GM19025 (cell line): ENCODE measurements at regions not wholly inside any gene's neighbourhood (a gene's known extent, or its start where the extent isn't known, plus 50 kb on each side); places are given as distances from the start of the nearest gene placed in this dataset.
"Not testable (repeated sequence)": the region's sequence is repeated elsewhere in the genome, so short reads cannot be mapped to it uniquely, and the experiment has no call there.

Experiments used
- ATAC-seq: cut with Tn5 transposase; IDR thresholded peaks from one replicate; pipeline ENCODE4 v1.9.1; 2021; ENCODE audit warnings: mild to moderate bottlenecking, low read depth, moderate library complexity; ENCODE audit not compliant: unreplicated experiment

DNA sequence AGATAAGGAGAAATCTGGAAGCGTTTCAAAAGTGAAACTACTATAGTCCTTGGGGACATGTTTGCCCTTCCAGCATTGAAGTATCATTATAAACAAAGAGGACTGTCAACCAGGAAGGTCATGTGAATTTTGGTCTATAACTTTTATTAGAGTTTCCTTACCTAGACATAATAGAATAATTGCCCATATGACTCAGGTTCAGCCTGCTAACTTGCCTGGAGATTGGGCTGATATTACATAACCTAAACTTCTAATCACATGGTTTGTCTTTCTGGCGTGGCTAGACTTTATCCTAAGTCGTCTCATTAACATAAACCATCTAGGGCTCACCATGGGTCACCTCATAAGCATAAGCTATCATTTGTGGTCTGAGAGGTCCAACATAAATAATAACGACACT lies 775.9 kb downstream of the CENPC start:
- no peak for ATAC-seq

GRCh38 chr4:66767442-66767841 lies 777.9 kb downstream of the CENPC start:
- no peak for ATAC-seq

DNA sequence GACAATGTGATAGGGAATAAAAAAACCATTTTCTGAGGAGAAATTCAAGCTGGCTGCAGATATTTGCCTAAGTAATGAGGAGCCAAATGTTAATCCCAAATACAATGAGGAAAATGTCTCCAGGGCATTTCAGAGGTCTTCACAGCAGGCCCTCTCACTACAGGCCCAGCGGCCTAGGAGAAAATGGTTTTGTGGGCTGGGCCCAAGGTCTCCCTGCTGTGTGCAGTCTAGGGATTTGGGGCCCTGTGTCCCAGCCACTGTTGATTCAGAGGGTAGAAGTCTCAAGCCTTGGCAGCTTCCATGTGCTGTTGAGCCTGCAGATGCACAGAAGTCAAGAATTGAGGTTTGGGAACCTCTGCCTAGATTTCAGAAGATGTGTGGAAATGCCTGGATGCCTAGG lies 778.7 kb downstream of the CENPC start:
- no peak for ATAC-seq

DNA sequence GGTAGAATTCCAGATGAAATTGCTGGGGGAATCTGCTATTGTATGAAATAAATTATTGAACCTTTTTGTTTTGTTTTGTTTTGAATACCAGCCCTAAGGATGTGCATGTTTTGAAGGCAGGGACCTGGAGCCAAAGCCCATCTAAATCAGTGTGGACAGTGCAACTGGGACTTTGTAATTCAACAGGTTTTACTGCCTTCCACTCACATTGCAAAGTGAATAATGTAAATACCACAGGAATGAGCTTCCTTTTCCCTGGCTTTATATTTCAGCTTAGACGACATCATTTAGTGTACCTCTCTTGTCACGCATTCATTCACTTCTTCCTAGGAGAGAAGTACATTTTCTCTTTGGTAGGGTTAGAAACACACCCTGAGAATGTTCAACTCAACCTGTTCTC lies 795.0 kb downstream of the CENPC start:
- ATAC-seq: no peak

DNA sequence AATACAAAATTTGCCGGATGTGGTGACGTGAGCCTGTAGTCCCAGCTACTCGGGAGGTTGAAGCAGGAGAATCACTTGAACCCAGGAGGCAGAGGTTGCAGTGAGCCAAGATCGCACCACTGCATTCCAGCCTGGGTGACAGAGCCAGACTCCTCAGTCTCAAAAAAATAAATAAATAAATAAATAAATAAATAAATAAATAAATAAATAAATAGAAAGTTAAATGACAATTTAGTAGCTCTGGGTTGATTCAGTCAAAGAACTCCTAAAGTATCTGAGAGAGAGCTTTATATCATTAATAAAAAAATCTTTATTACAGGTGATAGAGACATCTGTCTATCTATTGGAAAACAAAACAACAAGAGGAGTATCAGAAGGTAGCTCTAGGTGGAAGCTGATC lies 798.4 kb downstream of the CENPC start:
- not testable (repeated sequence) for ATAC-seq

DNA sequence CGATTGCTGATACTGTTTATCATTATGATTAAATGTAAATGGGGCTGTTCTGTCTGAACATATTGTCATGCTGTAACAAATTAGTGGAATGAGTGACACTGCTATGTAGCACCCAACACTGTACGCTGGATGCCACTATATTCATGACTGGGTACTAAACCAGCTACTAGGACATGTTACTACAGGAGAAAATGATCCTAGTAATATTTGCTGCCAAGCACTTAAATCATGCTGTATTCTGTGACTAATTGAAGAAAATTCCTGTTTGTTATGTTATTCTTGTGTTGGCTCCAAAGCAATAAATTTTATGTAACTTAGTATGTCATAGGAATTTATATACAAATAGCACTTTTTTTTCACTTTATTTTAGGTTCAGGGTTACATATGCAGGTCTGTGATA lies 804.2 kb downstream of the CENPC start:
- ATAC-seq: no peak

GRCh38 chr4:66736606-66737005 lies 808.7 kb downstream of the CENPC start:
- ATAC-seq: no peak

DNA sequence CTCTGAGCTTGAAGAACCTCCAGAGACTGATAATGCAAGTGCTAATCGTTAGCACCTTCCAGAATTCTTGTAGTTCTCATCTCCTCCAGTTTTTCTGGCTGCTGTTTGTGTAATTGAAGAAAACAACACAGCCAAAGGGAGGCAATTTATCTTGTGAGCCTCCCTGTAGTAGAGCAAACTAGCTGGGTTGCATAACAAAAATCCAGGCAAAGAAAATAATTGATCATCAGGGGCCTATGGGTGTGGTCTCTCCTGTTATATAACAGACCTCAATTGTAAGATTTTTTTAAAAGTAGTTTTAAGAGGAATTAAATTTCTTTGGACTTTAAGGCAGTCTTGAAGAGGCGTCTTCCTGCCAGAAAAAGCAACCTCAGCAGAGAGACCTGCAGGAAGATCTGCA lies 817.0 kb downstream of the CENPC start:
- ATAC-seq: no peak

DNA sequence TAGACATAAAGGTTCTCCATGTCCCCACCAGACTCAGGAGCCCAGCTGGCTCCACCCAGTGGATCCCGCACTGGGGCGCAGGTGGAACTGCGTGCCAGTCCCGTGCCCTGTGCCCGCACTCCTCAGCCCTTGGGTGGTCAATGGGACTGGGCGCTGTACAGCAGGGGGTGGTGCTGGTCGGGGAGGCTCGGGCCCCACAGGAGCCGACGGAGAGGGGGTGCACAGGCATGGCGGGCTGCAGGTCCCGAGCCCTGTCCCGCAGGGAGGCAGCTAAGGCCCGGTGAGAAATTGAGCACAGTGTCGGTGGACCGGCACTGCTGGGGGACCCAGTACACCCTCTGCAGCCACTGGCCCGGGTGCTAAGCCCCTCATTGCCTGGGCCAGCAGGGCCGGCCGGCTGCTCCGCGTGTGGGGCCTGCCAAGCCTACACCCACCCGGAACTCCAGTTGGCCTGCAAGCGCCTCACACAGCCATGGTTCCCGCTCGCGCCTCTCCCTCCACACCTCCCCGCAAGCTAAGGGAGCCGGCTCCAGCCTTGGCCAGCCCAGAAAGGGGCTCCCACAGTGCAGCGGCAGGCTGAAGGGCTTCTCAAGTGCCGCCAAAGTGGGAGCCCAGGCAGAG lies 832.9 kb downstream of the CENPC start:
- not testable (repeated sequence) for ATAC-seq

- no peak for ATAC-seq
Observed at GRCh38 chr4:66704243-66704642, 841.1 kb downstream of the CENPC start.

DNA sequence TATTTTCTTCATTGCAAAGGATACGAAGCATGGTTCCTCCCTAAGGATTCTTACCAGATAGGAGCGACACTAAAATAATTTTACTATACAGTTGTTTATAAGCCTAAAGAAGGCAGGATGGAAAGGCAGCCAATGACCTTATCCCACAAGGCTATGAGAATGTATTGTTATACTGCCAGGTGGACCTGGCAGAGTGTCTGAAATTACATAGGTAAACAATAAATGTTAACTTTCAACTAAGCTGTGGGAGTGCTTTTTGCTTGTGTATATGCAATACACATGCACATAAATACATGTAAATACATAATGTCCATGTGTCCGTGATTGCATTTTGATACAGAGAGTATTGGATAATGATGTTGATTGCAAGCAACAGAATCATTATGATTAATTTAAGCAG lies 850.6 kb downstream of the CENPC start:
- no peak for ATAC-seq

DNA sequence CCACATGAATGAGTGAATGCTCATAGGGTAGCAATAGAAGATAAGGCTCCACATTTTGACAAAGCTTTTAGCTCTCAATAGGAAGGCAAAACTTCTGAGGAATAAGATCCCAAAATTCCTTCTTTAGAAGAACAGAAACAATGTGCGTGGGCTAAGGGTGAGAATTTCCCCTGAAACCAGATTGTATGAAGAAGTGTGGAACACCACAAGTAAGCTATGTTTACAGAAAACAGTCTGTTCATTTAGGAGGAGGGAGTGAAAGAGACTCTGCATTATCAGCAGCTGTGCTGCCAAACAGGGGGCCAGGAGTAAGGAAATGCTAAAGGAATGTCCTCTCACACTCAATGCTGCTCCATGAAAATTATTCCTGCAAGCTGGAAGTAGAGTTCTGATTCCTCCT lies 851.6 kb downstream of the CENPC start:
- no peak for ATAC-seq

DNA sequence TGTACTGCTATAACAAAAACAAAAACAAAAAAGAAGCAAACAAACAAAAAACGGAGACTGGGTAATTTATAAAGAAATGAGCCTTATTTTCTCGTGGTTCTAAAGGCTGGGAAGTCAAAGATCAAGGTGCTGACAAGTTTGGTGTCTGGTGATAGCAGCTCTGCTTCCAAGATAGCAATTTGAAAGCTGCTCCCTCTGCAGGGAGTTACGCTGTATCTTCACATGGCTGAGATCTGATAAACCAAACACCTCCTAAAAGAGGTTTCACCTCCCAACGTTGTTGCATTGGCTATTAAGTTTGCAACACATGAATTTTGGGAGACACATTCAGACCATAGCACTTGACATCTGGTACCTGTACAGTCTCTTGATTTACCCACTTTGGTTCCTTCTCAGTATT lies 854.2 kb downstream of the CENPC start:
- ATAC-seq: no peak

- no peak for ATAC-seq
Observed at GRCh38 chr4:66688674-66689073, 856.6 kb downstream of the CENPC start.

- no peak for ATAC-seq
Observed at GRCh38 chr4:66687459-66687858, 857.8 kb downstream of the CENPC start.

DNA sequence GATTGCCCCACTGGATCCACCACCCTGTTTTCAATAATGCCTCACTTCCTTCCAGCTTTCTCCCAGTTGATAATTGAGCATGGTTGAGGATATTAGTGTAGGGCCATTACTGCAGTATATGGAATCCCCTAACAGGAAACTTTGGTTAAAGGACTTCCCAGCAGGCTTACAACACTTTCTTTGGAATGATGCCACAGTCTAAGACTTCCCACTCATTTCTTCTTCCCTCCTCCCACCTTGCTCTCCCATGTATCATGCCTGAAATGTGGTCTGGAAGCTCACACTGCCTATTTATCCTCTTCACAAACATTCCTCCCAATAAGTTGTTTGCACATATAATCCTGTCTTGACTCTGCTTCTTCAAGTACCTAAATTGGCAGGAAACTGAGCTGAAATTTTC lies 863.3 kb downstream of the CENPC start:
- no peak for ATAC-seq

DNA sequence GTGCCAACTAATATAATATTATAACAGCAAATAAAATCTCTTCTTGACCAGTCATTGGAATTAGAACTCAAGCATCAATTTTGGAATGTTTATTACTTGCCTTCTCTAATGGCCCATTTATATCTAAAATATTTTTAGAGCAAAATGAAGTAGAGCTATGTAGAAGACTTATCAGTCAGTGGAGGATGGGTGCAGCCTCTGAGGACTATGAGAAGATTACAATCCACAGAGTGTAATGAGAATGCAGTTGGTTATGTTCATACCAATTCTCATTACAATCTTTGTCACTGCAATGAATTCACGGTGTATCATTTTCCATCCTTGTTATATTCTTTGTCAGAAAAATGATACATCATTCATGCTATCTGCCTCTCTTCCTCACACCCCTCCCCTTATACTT lies 878.1 kb downstream of the CENPC start:
- ATAC-seq: no peak

DNA sequence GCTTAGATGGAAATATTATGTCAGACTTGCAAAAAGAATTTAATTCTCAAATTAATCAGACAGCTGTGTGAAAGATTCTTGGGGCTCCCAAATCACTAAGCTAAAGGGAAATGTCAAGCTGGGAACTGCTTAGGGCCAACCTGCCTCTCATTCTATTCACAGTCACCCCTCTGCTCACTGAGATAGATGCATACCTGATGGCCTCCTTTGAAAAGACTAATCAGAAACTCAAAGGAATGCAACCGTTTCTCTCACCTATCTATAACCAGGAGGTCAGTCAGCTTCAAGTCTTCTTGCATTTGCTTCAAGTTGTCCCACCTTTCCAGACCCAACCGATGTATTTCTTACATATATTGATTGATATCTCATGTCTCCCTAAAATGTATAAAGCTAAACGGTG lies 882.7 kb downstream of the CENPC start:
- no peak for ATAC-seq

DNA sequence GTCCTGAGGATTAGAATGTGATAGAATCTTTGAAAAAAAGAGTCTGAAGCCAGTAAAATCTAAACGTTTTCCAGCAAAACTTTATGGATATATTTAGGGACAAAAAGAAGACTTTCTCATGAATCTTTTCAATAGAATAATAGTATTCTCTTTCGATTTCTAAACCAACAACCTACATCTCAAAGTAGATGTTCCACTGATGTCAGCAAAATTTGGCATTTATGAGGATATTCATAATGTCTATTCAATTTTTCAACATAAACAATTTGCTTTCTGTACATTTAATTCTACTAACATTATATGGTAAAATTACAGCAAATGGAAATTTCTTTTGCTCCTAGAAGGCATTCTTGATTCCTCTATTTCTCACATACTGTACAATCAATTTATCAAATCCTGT lies 886.5 kb downstream of the CENPC start:
- no peak for ATAC-seq

DNA sequence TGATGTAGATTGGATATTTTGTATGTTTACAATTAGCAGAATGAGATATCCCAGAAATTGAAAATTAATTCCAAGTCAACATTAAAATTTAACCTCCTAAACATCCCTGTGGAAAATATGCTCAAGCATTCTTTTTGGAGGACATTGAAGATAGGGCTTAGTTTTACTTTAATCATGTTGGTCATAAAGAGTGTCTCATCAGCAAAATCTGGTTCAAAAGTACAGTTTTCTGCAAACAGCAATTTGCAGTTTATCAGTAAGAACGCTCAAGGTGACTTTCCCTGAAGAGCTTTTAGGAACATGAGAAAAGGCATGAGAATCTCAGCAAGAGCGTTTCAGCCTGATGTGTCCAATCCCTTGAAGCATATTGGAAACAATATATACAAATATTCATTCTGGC lies 889.8 kb downstream of the CENPC start:
- ATAC-seq: no peak

DNA sequence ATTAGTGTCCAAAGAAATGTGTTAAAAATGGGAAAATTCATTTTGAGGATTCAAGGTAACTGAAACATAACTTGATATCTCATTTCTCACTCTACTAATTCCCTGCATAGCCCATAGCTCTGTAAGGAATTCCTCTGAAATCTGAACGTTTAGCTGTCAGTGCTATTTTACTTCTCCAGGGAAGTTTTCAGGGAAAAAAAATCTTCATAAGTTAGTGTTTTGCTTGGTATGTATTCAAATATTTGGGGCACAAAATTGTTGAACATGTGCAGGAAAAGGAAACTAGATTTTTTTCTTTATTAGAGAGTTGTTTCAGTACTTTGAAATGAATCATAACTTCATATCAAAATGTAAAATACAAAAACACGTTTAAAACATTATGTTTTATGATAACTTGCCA lies 891.4 kb downstream of the CENPC start:
- ATAC-seq: no peak

GRCh38 chr4:66649236-66649635 lies 896.1 kb downstream of the CENPC start:
- ATAC-seq: no peak

DNA sequence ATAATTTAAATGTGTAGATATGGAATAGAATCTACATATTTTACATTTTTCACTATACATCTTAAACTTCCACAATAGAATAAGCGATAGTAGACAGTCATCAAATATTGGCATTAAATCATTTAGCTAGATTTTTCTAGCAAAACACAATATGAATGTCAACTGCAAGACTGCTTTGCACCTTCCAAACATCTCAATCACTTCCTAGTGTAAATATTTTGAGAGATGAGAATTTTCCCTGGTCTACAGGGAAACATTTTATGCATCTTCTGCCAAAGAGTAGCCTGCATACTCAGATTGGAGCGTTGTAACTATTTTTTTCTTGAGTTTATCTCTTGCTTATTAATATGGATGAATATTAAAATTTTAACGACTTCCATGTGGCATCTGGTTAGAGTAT lies 897.4 kb downstream of the CENPC start:
- no peak for ATAC-seq
